Epithelial cell of proximal tubule (primary cell): ENCODE measurements at regions not wholly inside any gene's neighbourhood (a gene's known extent, or its start where the extent isn't known, plus 50 kb on each side); places are given as distances from the start of the nearest gene placed in this dataset.
A peak's percentile ranks its signal among the peaks of the same experiment; 100 is the strongest.
"Not testable (repeated sequence)": the region's sequence is repeated elsewhere in the genome, so short reads cannot be mapped to it uniquely, and the experiment has no call there.

Source experiments
- DNase-seq: peaks from one replicate; pipeline ENCODE4 v3.0.0-alpha.2; 2011; ENCODE audit warnings: low read depth
- H3K4me3 ChIP-seq: 2 replicates; pipeline ENCODE4 v1.5.1; 2011; ENCODE audit warnings: low read depth, mild to moderate bottlenecking, low read length
- TF ChIP-seq, protein P1 (sequence below): conservative IDR thresholded peaks from 2 replicates; pipeline ENCODE4 v1.5.1; 2012; ENCODE audit warnings: low read depth, mild to moderate bottlenecking, low read length

DNA sequence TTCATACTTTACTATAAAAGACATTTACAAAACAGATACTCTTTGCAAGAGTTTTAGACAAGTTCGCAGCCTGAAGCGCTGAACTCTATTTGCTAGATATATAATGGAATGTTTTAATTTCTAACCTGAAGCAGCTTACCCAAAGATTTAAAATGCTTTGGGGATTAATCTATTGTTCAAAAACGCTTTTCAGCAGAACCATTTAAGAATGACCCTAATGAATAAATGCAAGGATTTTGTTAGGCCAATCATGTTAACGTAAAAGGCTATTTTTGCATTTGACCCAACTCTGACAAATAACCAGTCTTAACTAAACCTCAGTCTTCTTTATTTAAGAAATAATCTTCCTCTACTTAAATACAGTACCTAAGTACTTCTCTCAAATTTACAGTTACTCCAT, 406.7 kb upstream of the POT1 start:
- no peak for DNase-seq
- TF ChIP-seq, protein P1, sequence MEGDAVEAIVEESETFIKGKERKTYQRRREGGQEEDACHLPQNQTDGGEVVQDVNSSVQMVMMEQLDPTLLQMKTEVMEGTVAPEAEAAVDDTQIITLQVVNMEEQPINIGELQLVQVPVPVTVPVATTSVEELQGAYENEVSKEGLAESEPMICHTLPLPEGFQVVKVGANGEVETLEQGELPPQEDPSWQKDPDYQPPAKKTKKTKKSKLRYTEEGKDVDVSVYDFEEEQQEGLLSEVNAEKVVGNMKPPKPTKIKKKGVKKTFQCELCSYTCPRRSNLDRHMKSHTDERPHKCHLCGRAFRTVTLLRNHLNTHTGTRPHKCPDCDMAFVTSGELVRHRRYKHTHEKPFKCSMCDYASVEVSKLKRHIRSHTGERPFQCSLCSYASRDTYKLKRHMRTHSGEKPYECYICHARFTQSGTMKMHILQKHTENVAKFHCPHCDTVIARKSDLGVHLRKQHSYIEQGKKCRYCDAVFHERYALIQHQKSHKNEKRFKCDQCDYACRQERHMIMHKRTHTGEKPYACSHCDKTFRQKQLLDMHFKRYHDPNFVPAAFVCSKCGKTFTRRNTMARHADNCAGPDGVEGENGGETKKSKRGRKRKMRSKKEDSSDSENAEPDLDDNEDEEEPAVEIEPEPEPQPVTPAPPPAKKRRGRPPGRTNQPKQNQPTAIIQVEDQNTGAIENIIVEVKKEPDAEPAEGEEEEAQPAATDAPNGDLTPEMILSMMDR, result no peak

DNA sequence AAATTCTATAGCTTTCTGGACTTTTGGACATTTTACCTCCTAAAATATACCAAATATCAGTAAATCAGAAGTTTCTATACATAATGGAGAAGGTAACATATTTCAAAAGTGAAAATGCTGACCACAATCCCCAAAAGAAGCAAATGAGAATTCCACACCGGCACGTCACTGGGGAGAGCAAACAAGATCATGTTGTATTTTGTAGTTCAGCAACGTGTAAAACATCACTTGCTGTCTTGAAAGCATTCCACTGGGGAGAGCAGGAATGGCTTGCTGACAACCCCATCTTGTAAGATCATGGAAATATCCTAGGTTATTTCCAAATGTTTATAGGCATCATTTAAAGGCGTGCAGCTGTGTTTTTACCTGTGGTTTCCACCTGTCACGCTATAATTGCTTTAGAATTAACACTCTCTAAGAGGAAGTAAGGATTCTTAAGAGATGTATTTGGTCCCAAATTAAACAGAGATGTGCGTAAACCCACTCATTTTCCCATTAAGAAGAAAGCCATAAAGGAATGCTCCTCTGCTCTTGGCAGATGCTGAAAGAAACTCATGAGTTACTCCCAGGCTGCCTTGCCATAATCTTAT, 397.1 kb upstream of the POT1 start:
- DNase-seq, result no peak
- TF ChIP-seq, protein P1, result no peak

More for the DNA sequence above, 406.7 kb upstream of the POT1 start:
- H3K4me3 ChIP-seq, result no peak overlapping the region

DNA sequence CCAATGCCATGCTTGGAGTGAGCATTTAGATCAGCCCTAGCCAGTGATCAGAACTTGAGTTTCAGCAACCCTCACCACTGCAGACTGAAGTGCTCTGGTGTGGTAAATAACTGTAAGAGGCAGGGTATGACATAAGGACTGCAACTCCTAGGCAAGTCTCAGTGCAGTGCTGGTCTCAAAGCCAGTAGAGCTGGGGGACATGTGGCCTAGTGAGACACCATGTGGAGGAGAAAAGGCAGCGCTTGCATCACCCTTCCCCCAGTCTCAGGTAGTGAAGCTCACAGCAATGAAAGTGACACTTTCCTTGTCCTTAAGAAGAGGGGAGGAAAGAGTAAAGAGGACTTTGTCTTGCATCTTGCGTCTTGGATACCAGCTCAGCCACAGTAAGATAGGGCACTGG, 386.8 kb upstream of the POT1 start:
- peak; percentile 27 for DNase-seq
- TF ChIP-seq, protein P1, result peak; percentile 77
- H3K4me3 ChIP-seq, result no peak overlapping the region

More for the DNA sequence above, 397.1 kb upstream of the POT1 start:
- no peak overlapping the region for H3K4me3 ChIP-seq

DNA sequence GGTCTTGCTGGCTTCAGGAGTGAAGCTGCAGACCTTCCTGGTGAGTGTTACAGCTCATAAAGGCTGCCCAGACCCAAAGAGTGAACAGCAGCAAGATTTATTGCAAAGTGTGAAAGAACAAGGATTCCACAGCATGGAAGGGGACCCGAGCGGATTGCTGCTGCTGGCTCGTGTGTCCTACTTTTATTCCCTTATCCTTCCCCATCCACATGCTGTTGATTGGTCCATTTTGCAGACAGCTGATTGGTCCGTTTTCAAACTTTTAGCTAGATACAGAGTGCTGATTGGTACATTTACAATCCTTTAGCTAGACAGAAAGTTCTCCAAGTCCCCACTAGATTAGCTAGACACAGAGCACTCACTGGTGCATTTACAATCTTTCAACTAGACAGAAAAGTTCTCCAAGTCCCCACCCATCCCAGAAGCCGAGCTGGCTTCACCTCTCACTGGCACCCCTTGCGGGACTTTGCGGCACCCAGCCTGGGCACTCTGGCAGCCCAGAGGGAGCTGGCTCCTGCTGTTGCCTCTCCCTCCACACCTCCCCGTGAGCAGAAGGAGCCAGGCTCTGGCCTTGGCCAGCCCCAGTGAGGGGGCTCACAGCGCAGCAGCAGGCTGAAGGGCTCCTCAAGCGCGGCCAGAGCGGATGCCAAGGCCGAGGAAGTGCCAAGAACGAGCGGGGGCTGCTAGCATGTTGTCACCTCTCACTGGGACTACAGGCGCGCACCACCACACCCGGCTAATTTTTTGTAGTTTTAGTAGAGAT, 369.6 kb upstream of the POT1 start:
- TF ChIP-seq, protein P1, result no peak
- no peak overlapping the region for H3K4me3 ChIP-seq
- DNase-seq, result no peak

DNA sequence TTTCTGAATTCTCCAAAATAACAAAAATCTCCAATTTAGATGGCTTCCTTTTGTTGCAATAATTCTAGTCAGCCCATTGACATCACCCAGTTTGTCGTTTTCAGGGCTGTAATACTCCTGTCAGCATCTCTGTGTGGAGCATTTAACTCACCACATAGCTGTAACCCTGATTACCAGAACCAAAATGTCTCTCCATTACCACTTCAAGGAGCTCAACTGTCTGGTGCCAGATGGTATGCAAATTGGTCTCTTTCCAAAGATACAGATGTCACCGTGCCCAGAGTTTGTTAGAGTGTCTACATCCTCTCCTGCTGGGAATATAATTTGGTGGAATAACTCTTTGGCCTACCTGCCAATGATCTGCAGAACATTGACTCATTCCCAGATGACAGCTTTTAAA, 350.3 kb upstream of the POT1 start:
- no peak for DNase-seq
- H3K4me3 ChIP-seq, result no peak overlapping the region
- TF ChIP-seq, protein P1, result no peak

- TF ChIP-seq, protein P1, result no peak
- no peak for DNase-seq
- no peak overlapping the region for H3K4me3 ChIP-seq
Measured at GRCh38 chr7:125278318-125278717, 348.7 kb upstream of the POT1 start.

GRCh38 chr7:125274742-125275141, 345.1 kb upstream of the POT1 start:
- not testable (repeated sequence) for DNase-seq, H3K4me3 ChIP-seq

DNA sequence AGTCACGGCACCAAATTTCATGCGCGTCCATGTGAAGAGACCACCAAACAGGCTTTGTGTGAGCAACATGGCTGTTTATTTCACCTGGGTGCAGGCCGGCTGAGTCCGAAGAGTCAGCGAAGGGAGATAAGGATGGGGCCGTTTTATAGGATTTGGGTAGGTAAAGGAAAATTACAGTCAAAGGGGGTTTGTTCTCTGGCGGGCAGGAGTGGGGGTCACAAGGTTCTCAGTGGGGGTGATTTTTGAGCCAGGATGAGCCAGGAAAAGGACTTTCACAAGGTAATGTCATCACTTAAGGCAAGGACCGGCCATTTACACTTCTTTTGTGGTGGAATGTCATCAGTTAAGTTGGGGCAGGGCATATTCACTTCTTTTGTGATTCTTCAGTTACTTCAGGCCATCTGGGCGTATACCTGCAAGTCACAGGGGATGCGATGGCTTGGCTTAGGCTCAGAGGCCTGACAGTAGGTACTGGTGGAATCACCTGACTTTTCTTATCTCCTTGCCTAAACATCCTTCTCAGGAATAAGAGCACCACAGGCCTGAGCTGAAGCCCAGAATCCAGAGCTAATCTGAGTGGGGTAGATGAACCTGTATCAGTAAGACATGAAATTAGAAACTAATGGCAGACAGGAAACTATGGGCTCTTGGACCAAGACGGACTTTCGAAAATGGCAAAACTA, 334.7 kb upstream of the POT1 start:
- not testable (repeated sequence) for DNase-seq, H3K4me3 ChIP-seq

GRCh38 chr7:125258876-125259417, 329.3 kb upstream of the POT1 start:
- not testable (repeated sequence) for DNase-seq, H3K4me3 ChIP-seq
